ENCODE measurements at regions not wholly inside any gene's neighbourhood (a gene's known extent, or its start where the extent isn't known, plus 50 kb on each side); places are given as distances from the start of the nearest gene placed in this dataset.
"Not testable (repeated sequence)": the region's sequence is repeated elsewhere in the genome, so short reads cannot be mapped to it uniquely, and the experiment has no call there.

- no peak for DNase-seq (ENCODE audit: low spot score)
- no peak overlapping the region for H3K27ac ChIP-seq
- no peaks in the 10 kb centered on the region for H3K36me3 ChIP-seq
- no peaks in the 10 kb centered on the region for H3K27me3 ChIP-seq
- H3K4me3 ChIP-seq = no peak overlapping the region
- H3K9me3 ChIP-seq = no peaks in the 10 kb centered on the region
- H3K4me1 ChIP-seq = no peaks in the 10 kb centered on the region
- no peak for TF ChIP-seq CTCF (IDR thresholded peaks at IDR 0.05)
Observed at GRCh38 chr19:13633109-13633508, 126.8 kb upstream of the CACNA1A start.

DNA sequence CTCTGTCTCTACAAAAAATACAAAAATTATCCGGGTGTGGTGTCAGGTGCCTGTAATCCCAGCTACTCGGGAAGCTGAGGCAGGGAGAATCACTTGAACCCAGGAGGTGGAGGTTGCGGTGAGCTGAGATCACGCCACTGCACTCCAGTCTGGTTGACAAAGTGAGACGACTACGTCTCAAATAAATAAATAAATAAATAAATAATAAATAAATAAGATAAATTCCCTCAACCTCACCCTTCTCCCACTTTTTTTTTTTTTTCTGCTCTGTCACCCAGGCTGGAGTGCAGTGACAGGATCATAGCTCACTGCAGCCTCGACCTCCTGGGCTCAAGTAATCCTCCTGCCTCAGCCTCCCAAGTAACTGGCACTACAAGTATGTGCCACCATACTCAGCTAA lies 125.9 kb upstream of the CACNA1A start:
- H3K27ac ChIP-seq; H3K4me3 ChIP-seq; DNase-seq (ENCODE audit: low spot score); H3K9me3 ChIP-seq; H3K4me1 ChIP-seq; H3K36me3 ChIP-seq; H3K27me3 ChIP-seq: not testable (repeated sequence)

DNA sequence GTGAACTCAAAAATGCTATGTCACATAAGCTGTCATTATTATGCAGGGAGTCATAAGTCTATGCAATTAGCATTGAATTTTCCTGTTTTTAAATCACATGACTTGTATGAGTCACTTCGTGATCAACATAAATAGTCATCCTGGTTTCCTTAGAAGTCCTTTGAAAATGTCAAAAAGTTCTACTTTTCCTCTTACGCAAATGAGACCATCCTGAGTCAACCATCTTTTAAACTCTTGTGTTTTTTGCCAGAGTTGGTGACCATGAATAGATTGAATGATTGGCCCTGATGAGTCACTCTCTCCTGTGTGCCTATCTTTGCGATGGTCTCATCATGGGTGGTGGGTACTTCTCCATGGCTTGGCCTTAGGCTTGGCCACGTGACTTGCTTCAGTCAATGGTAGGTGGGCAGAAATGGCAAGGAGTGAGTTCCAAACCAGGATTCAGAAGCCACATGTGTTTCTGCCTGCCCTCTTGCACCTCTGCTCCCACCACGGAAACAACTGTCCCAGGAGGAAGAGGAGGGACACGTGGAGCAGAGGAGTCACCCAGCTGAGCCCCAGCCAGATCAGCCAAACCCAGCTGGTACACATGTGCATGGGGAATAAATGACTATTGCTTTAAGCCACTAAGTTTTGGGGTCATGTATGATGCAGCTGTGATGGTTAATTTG lies 123.5 kb upstream of the CACNA1A start:
- Histone ChIP-seq H3K27ac (no peak overlapping the region), H3K9me3 (no peaks in the 10 kb centered on the region), H3K4me3 (no peak overlapping the region), H3K27me3 (no peaks in the 10 kb centered on the region), H3K4me1 (no peaks in the 10 kb centered on the region), H3K36me3 (no peaks in the 10 kb centered on the region)
- no peak for DNase-seq (ENCODE audit: low spot score)
- TF ChIP-seq CTCF (IDR thresholded peaks at IDR 0.05) = no peak

- no peak for TF ChIP-seq CTCF (IDR thresholded peaks at IDR 0.05)
- Histone ChIP-seq H3K27me3 (no peaks in the 10 kb centered on the region), H3K4me1 (no peaks in the 10 kb centered on the region), H3K36me3 (no peaks in the 10 kb centered on the region), H3K4me3 (no peak overlapping the region), H3K27ac (no peak overlapping the region), H3K9me3 (no peaks in the 10 kb centered on the region)
- DNase-seq (ENCODE audit: low spot score) = no peak
Observed at GRCh38 chr19:13627531-13627930, 121.3 kb upstream of the CACNA1A start.

GRCh38 chr19:13623716-13624710 lies 117.7 kb upstream of the CACNA1A start:
- no peak for TF ChIP-seq CTCF (IDR thresholded peaks at IDR 0.05)
- Histone ChIP-seq H3K27ac (no peak overlapping the region), H3K4me3 (no peak overlapping the region), H3K27me3 (no peaks in the 10 kb centered on the region), H3K36me3 (no peaks in the 10 kb centered on the region), H3K9me3 (no peaks in the 10 kb centered on the region), H3K4me1 (no peaks in the 10 kb centered on the region)
- no peak for DNase-seq (ENCODE audit: low spot score)

All from right atrium auricular region (tissue), 2 donors.